Endodermal cell (in vitro differentiated cells): ENCODE measurements at regions not wholly inside any gene's neighbourhood (a gene's known extent, or its start where the extent isn't known, plus 50 kb on each side); places are given as distances from the start of the nearest gene placed in this dataset.
A peak's percentile ranks its signal among the peaks of the same experiment; 100 is the strongest.

Experiments used
- DNase-seq: peaks from one replicate; pipeline ENCODE4 v3.0.0-alpha.2; 2017
- H3K27ac ChIP-seq: 2 replicates; pipeline ENCODE4 v1.5.1; 2013; ENCODE audit warnings: mild to moderate bottlenecking, low read depth, low read length, moderate library complexity
- H3K27me3 ChIP-seq: 2 replicates; pipeline ENCODE4 v1.6.1; 2013; ENCODE audit warnings: mild to moderate bottlenecking, low read length, moderate library complexity; ENCODE audit not compliant: insufficient read depth, control insufficient read depth, poor library complexity, severe bottlenecking
- H3K36me3 ChIP-seq: 2 replicates; pipeline ENCODE4 v1.7.0; 2013; ENCODE audit warnings: mild to moderate bottlenecking, low read length, moderate library complexity; ENCODE audit not compliant: control insufficient read depth, insufficient read depth
- H3K4me1 ChIP-seq: one replicate; pipeline ENCODE4 v1.7.0; 2013; ENCODE audit warnings: low read length; ENCODE audit not compliant: control insufficient read depth, insufficient read depth
- H3K4me3 ChIP-seq: 2 replicates; pipeline ENCODE4 v1.5.1; 2013; ENCODE audit warnings: mild to moderate bottlenecking, low read length, moderate library complexity
- H3K9ac ChIP-seq: 2 replicates; pipeline ENCODE4 v1.6.1; 2013; ENCODE audit warnings: mild to moderate bottlenecking, low read length, moderate library complexity; ENCODE audit not compliant: poor library complexity, severe bottlenecking; ENCODE audit errors: extremely low read depth
- H3K9me3 ChIP-seq: 2 replicates; pipeline ENCODE4 v1.6.1; 2013; ENCODE audit warnings: mild to moderate bottlenecking, low read length, moderate library complexity; ENCODE audit not compliant: control insufficient read depth
- H3K27ac Mint-ChIP-seq: 2 replicates; pipeline ENCODE4 v1.8.0; 2020; ENCODE audit warnings: mixed read lengths
- H3K27me3 Mint-ChIP-seq: 2 replicates; pipeline ENCODE4 v1.8.0; 2021; ENCODE audit warnings: mild to moderate bottlenecking, mixed read lengths; ENCODE audit not compliant: insufficient read depth
- H3K36me3 Mint-ChIP-seq: 2 replicates; pipeline ENCODE4 v1.8.0; 2020; ENCODE audit warnings: low read depth, mixed read lengths
- H3K4me1 Mint-ChIP-seq: 2 replicates; pipeline ENCODE4 v1.8.0; 2020; ENCODE audit warnings: mixed read lengths
- H3K4me3 Mint-ChIP-seq: 2 replicates; pipeline ENCODE4 v1.8.0; 2020; ENCODE audit warnings: mild to moderate bottlenecking, moderate library complexity, mixed read lengths
- H3K9me3 Mint-ChIP-seq: 2 replicates; pipeline ENCODE4 v1.8.0; 2020; ENCODE audit warnings: mild to moderate bottlenecking, mixed read lengths
- WGBS, 2 experiments: methylation state at CpG; one replicate each; pipeline versions ENCODE4 v1.1.5 to v1.1.7; 2013; ENCODE audit warnings: missing lambda C conversion rate in 2 of 2, mixed read lengths in 1 of 2; ENCODE audit not compliant: insufficient coverage in 1 of 2, insufficient read length in 1 of 2; 5-methylcytosine and 5-hydroxymethylcytosine counted together
- TF ChIP-seq, protein P1 (sequence below): fragments of 200-600 bp; sonication (generic); conservative IDR thresholded peaks from 2 replicates; pipeline ENCODE4 v1.5.0; 2021; ENCODE audit warnings: antibody characterized with exemption, mild to moderate bottlenecking

GRCh38 chr10:131650771-131651673, 249.8 kb upstream of the PPP2R2D start:
- Histone ChIP-seq H3K27ac (no peak overlapping the region), H3K9ac (no peak overlapping the region)
- 79 to 83% methylated on average over 18 to 23 of the region's 23 CpGs for WGBS, 2 experiments

GRCh38 chr10:131651674-131652437, 249.0 kb upstream of the PPP2R2D start:
- H3K27ac Mint-ChIP-seq = no peak overlapping the region
- no peaks in the 10 kb centered on the region for H3K9me3 Mint-ChIP-seq
- peaks cover 5% of the 10 kb centered on the region for H3K27me3 Mint-ChIP-seq
- H3K27ac ChIP-seq = no peak overlapping the region
- H3K9me3 ChIP-seq = no peaks in the 10 kb centered on the region
- TF ChIP-seq, protein P1, sequence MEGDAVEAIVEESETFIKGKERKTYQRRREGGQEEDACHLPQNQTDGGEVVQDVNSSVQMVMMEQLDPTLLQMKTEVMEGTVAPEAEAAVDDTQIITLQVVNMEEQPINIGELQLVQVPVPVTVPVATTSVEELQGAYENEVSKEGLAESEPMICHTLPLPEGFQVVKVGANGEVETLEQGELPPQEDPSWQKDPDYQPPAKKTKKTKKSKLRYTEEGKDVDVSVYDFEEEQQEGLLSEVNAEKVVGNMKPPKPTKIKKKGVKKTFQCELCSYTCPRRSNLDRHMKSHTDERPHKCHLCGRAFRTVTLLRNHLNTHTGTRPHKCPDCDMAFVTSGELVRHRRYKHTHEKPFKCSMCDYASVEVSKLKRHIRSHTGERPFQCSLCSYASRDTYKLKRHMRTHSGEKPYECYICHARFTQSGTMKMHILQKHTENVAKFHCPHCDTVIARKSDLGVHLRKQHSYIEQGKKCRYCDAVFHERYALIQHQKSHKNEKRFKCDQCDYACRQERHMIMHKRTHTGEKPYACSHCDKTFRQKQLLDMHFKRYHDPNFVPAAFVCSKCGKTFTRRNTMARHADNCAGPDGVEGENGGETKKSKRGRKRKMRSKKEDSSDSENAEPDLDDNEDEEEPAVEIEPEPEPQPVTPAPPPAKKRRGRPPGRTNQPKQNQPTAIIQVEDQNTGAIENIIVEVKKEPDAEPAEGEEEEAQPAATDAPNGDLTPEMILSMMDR = no peak
- H3K9ac ChIP-seq = no peak overlapping the region
- H3K27me3 ChIP-seq = no peaks in the 10 kb centered on the region
- no peaks in the 10 kb centered on the region for H3K36me3 ChIP-seq
- H3K4me1 ChIP-seq = no peaks in the 10 kb centered on the region
- H3K4me3 ChIP-seq = no peak overlapping the region
- no peak overlapping the region for H3K4me3 Mint-ChIP-seq
- no peaks in the 10 kb centered on the region for H3K36me3 Mint-ChIP-seq
- WGBS, 2 experiments = 51 to 67% methylated on average over 12 to 22 of the region's 22 CpGs
- DNase-seq = peak; percentile 72
- H3K4me1 Mint-ChIP-seq = peaks cover 26% of the 10 kb centered on the region

More at GRCh38 chr10:131650771-131651673, 249.8 kb upstream of the PPP2R2D start:
- no peak overlapping the region for H3K4me3 ChIP-seq
- no peaks in the 10 kb centered on the region for H3K9me3 Mint-ChIP-seq
- H3K36me3 Mint-ChIP-seq = no peaks in the 10 kb centered on the region
- no peaks in the 10 kb centered on the region for H3K27me3 ChIP-seq
- H3K4me3 Mint-ChIP-seq = no peak overlapping the region
- no peak overlapping the region for H3K27ac Mint-ChIP-seq
- peaks cover 26% of the 10 kb centered on the region for H3K4me1 Mint-ChIP-seq
- peaks cover 5% of the 10 kb centered on the region for H3K27me3 Mint-ChIP-seq
- H3K4me1 ChIP-seq = no peaks in the 10 kb centered on the region
- H3K9me3 ChIP-seq = no peaks in the 10 kb centered on the region
- H3K36me3 ChIP-seq = no peaks in the 10 kb centered on the region
- peak; percentile 58 for DNase-seq
- TF ChIP-seq, protein P1 = no peak

- 85% methylated on average over 18 to 22 of the region's 22 CpGs for WGBS, 2 experiments
- H3K27ac ChIP-seq = no peak overlapping the region
- H3K4me3 ChIP-seq = no peak overlapping the region
- TF ChIP-seq, protein P1 = no peak
- peaks cover 5% of the 10 kb centered on the region for H3K27me3 Mint-ChIP-seq
- H3K27me3 ChIP-seq = no peaks in the 10 kb centered on the region
- no peaks in the 10 kb centered on the region for H3K36me3 ChIP-seq
- peaks cover 22% of the 10 kb centered on the region for H3K4me1 Mint-ChIP-seq
- no peaks in the 10 kb centered on the region for H3K4me1 ChIP-seq
- no peak overlapping the region for H3K4me3 Mint-ChIP-seq
- DNase-seq = no peak
- no peak overlapping the region for H3K27ac Mint-ChIP-seq
- no peaks in the 10 kb centered on the region for H3K36me3 Mint-ChIP-seq
- no peaks in the 10 kb centered on the region for H3K9me3 ChIP-seq
- H3K9ac ChIP-seq = no peak overlapping the region
- no peaks in the 10 kb centered on the region for H3K9me3 Mint-ChIP-seq
These were observed 248.2 kb upstream of the PPP2R2D start for GRCh38 chr10:131652438-131653139.
